Motor neuron (in vitro differentiated cells): ENCODE measurements at regions not wholly inside any gene's neighbourhood (a gene's known extent, or its start where the extent isn't known, plus 50 kb on each side); places are given as distances from the start of the nearest gene placed in this dataset.

Source experiments
- ATAC-seq, 8 experiments: fragments of 200-7000 bp; cut with Tn5 transposase; replicated peaks in 6 of 8; 2 replicates each; pipeline ENCODE4 v1.8.0; 2021; ENCODE audit warnings: mild to moderate bottlenecking in 8 of 8, moderate library complexity in 8 of 8
- H3K27ac ChIP-seq, 2 donors: fragments of 250-450 bp; sonication (Bioruptor Pico); 2 replicates each; pipeline ENCODE4 v1.9.0; 2021; ENCODE audit warnings: antibody characterized with exemption in 2 of 2, mild to moderate bottlenecking in 2 of 2, moderate library complexity in 1 of 2
- H3K4me1 ChIP-seq, 2 donors: fragments of 250-450 bp; sonication (Bioruptor Pico); replicated peaks in 1 of 2; 2 replicates each; pipeline ENCODE4 v1.6.1; 2021; ENCODE audit warnings: antibody characterized with exemption in 2 of 2, mild to moderate bottlenecking in 2 of 2, moderate library complexity in 1 of 2
- H3K4me3 ChIP-seq, 5 donors: fragments of 250-450 bp; sonication (Bioruptor Pico); 2 replicates each; pipeline ENCODE4 v1.9.0; 2021; ENCODE audit warnings: antibody characterized with exemption in 5 of 5, mild to moderate bottlenecking in 5 of 5, moderate library complexity in 4 of 5
- WGBS, 10 experiments: fragments of 450-650 bp; shearing (Covaris generic); methylation state at CpG; one replicate each; pipeline ENCODE4 v1.0.0; 2022; 5-methylcytosine and 5-hydroxymethylcytosine counted together
- in situ Hi-C, 9 experiments: fragments of 400-800 bp; cut with MboI; loops; one replicate each; pipeline ENCODE4 v1.15.0; 2021; ENCODE audit warnings: low sequenced_read_pairs in 9 of 9, low pct_unique_long_range_greater_than_20kb in 2 of 9; ENCODE audit not compliant: unreplicated experiment in 9 of 9

DNA sequence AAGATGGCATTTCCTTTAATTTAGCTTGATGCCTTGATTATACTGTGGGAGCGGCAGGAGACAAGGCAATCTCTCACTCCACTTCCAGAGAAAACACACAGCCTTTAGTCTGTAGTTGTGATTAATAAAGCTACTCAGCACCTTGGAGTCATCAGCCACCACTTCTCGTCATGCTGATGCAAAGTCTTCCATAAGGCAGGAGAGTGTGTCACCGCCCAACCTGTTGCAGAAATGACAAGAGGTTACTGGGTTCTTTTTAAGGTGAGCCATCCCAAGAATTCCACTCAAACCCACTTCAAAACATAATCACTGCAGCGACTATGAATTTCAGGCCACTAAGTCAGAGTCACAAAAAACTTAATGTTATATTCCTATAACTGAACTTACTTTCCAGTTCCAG is 223.9 kb upstream of the TOX3 start:
- no peak overlapping the region for H3K4me3 ChIP-seq
- H3K27ac ChIP-seq, result no peak overlapping the region
- peak in 1 of 8 experiments; percentile 15 for ATAC-seq
- 20 to 100% (median 85%) methylated on average over 1 to 3 of the region's 4 CpGs; no CpG with 5 or more reads in 3 of the 10 experiments for WGBS, 10 experiments
- in situ Hi-C loops, result loop anchor here in 1 of 9 experiments (25.0 kb wide), 1 partner anchor 91 kb away; no protein-coding TSS in a partner anchor
- peaks cover 0 to 6% of the 10 kb centered on the region in 2 donors for H3K4me1 ChIP-seq

DNA sequence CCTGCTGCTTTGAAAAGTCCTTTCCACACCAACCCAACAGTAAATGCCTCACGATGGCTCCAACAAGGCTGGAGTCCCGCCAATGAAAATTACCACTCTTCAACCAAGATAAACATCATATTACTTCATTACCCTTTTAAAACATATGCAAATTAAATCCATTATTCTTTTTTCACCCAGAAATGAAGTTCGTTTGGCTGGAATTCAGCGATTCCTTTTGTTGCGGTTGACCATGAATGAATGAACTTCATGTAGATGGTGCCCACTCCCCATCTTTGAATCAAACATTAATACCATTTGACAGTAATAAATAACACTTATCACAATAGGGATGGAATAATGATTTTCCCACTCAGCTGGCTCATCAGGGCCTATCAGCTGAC is 211.5 kb upstream of the TOX3 start:
- Histone ChIP-seq H3K4me1 (peaks cover 0 to 5% of the 10 kb centered on the region in 2 donors), H3K27ac (no peak overlapping the region), H3K4me3 (no peak overlapping the region)
- peak in 1 of 8 experiments; percentile 15 for ATAC-seq
- 17 to 100% (median 90%) methylated on average over 1 to 5 of the region's 5 CpGs; no CpG with 5 or more reads in 1 of the 10 experiments for WGBS, 10 experiments
- in situ Hi-C loops, result loop anchor here in 1 of 9 experiments (25.0 kb wide), 1 partner anchor 104 kb away; no protein-coding TSS in a partner anchor

DNA sequence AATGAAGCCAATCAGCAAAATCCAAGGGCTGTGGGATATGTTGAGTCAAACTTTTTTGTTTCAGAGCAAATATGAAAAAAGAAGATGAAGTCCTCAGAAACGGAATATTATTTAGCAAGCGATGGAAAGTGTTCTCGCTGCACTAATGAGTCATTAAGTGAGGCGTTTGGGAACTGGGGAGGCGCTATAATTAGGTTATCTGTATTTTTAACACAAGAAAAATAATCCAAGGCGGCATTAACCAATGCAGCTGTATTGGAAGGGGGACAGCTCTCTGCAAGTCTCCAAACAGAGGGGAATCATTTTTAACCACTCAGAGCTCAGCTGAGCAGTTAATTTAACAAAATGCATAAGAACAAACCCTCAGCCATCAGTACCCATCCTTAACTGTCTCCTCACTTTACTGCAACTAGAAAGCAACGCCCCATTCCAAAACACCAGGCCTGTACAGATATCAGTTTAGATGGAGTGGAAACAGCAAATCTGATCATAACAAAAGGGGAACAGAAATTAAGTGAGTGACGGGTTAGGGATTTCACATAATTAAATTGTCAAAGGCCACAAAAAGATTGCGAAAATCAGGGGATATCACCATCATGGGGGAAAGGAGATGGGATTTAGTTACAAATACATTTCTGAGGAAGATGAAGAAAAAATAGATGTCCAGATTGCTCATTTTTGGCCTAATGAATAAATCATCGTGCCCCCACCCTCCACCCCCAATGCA is 211.0 kb upstream of the TOX3 start:
- WGBS, 10 experiments, result 13 to 100% (median 89%) methylated on average over 1 to 10 of the region's 10 CpGs; no CpG with 5 or more reads in 1 of the 10 experiments
- in situ Hi-C loops, result loop anchor here in 1 of 9 experiments (25.0 kb wide), 1 partner anchor 104 kb away; no protein-coding TSS in a partner anchor
- peaks cover 0 to 5% of the 10 kb centered on the region in 2 donors for H3K4me1 ChIP-seq

DNA sequence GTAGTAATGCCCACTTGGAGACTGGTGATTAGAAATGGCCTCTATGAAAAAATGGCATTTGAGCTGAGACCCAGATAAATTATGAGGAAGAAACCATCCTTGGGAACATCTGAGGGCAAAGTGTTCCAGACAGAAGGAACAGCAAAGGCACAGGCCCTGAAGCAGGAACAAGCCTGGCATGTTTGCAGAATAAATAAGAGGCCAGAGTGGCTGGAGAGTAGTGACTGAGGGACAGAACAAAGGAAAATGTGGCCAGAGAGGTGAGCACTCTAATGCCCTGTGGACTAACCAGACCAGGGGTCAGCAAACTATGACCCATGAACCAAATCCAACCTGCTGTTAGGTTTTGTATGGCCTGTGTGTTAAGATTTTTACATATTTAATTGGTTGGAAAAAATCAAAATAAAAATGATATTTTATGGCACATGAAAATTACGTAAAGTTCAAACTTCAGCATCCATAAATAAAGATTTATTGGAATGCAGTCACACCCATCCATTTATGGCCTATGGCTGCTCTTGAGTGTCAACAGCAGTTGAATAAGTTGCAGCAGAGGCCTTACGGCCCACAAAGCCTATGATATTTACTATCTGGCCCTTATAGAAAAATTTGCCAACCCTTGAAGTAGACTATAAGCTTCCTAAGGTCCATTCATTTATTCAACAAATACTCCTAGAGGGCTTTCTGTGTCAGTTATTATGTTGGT is 210.0 kb upstream of the TOX3 start:
- 17 to 100% (median 78%) methylated on average over 1 to 2 of the region's 2 CpGs; no CpG with 5 or more reads in 2 of the 10 experiments for WGBS, 10 experiments
- H3K4me3 ChIP-seq, result no peak overlapping the region
- peaks cover 0 to 6% of the 10 kb centered on the region in 2 donors for H3K4me1 ChIP-seq
- in situ Hi-C loops, result loop anchor here in 1 of 9 experiments (25.0 kb wide), 1 partner anchor 105 kb away; no protein-coding TSS in a partner anchor
- ATAC-seq, result no peak
- no peak overlapping the region for H3K27ac ChIP-seq

More for the DNA sequence above, 211.0 kb upstream of the TOX3 start:
- no peak overlapping the region for H3K27ac ChIP-seq
- no peak for ATAC-seq
- H3K4me3 ChIP-seq, result no peak overlapping the region

DNA sequence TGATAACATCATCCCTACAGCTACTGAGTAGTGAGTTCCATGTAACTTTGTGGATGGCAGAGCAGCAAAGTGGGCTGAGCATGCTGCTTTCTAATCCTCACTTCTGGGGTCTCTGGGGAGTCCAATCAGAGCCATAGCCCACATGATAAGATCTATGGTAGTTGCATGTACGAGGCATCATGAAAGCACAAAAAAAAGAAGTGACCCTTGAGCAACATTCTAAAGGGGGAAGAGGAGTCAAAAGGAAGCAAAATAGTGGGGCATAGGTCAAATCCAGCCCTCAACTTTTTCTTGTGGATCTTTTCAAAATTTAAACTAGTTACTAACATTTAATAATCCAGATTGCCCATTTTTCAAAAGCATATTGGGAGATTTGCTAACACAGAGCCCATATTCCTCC is 208.5 kb upstream of the TOX3 start:
- WGBS, 10 experiments, result 0 to 100% (median 67%) methylated on average over 1 of the region's 1 CpG; no CpG with 5 or more reads in 4 of the 10 experiments
- no peak for ATAC-seq
- Histone ChIP-seq H3K4me1 (peaks cover 3 to 14% of the 10 kb centered on the region in 2 donors), H3K27ac (no peak overlapping the region), H3K4me3 (no peak overlapping the region)
- in situ Hi-C loops, result loop anchor here in 1 of 9 experiments (25.0 kb wide), 1 partner anchor 107 kb away; no protein-coding TSS in a partner anchor

DNA sequence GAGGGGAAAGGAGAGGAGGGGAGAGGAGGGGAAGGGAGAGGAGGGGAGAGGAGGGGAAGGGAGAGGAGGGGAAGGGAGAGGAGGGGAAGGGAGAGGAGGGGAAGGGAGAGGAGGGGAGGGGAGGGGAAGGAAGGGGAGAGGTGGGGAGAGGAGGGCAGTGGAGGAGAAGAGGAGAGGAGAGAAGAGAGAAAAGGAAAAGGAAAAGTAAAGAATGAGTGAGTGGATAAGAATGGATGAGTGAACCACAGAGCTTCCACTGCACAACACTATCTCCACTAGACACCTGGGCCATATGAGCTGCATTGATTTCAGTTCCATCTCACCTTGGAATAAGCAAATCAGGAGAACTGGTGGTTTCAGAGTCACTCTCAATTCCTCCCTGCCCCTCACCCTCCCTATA is 204.1 kb upstream of the TOX3 start:
- H3K4me1 ChIP-seq, result peaks cover 11 to 12% of the 10 kb centered on the region in 2 donors
- no peak overlapping the region for H3K4me3 ChIP-seq
- H3K27ac ChIP-seq, result no peak overlapping the region
- no peak for ATAC-seq
- in situ Hi-C loops, result loop anchor here in 1 of 9 experiments (25.0 kb wide), 1 partner anchor 111 kb away; no protein-coding TSS in a partner anchor

DNA sequence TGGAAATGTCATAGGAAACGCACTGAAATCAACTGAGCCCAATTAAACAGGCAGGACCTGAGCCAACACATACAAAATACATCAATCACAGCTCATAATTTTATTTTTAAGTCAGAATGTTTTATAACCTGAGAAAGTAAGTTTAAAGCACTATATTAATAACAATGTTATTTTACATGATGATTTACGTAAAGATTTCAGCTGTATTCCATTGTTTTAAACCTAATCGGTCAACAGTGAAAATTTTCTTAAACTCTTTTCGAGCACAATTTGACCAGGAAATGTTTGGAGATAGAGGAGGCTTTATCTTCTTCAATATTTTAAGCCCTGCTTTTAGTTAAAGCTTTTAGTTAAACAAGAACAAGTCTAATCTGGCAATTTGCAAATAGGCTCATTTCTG is 201.8 kb upstream of the TOX3 start:
- 26 to 100% (median 93%) methylated on average over 1 to 4 of the region's 4 CpGs for WGBS, 10 experiments
- H3K27ac ChIP-seq, result no peak overlapping the region
- peaks cover 11 to 12% of the 10 kb centered on the region in 2 donors for H3K4me1 ChIP-seq
- ATAC-seq, result no peak
- no peak overlapping the region for H3K4me3 ChIP-seq
- in situ Hi-C loops, result no loop called here

DNA sequence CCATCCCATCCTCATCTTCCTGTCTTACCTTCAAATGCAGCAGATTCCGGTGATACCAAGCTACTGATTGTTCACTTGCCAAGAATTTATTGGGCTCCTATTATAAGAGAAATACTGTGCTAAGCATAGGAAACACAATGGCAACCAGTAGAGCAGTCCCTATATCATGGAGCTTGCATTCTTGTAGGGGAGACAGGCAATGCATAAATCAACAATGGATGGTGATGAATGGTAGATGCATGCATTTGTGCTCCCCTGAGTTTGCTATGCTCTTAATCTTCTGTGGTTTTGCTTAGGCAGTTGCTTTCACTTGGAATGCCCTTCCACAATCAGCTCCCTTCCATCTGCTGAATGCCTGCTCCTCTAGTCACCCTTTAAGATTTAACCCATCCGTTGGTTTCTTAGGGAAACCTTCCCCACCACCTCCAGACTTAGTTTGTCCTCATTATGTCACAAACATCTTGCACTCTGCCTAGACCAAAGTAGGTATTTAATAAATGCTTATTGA is 200.2 kb upstream of the TOX3 start:
- ATAC-seq, result peak in 4 of 8 experiments; percentile 24 to 67 (median 56)
- WGBS, 10 experiments, result 0 to 100% (median 63%) methylated on average over 1 to 2 of the region's 2 CpGs; no CpG with 5 or more reads in 1 of the 10 experiments
- peaks cover 12 to 15% of the 10 kb centered on the region in 2 donors for H3K4me1 ChIP-seq
- no peak overlapping the region for H3K27ac ChIP-seq
- H3K4me3 ChIP-seq, result no peak overlapping the region
- in situ Hi-C loops, result no loop called here

DNA sequence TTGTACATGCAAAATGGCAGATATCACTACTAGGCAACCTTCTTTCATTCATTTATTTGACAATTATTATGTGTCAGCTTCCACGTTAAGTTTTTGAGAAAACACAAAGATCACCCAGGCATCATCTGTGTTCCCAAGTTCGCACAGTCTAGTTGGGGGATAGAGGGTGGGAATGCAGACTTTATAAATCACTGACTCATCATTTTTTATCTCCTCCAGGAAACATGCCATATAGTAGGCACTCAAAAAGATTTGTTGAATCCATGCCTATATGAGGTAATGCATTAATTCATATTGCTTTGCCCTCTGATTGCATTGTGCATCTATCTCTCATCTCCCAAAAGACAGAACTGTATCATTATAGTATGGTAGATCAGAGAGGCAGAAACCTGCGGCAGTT is 196.8 kb upstream of the TOX3 start:
- Histone ChIP-seq H3K4me3 (no peak overlapping the region), H3K27ac (no peak overlapping the region), H3K4me1 (peaks cover 18 to 23% of the 10 kb centered on the region in 2 donors)
- peak in 3 of 8 experiments; percentile 22 to 70 (median 55) for ATAC-seq
- in situ Hi-C loops, result no loop called here
- WGBS, 10 experiments, result 0 to 96% (median 80%) methylated on average over 1 to 3 of the region's 3 CpGs; no CpG with 5 or more reads in 1 of the 10 experiments

DNA sequence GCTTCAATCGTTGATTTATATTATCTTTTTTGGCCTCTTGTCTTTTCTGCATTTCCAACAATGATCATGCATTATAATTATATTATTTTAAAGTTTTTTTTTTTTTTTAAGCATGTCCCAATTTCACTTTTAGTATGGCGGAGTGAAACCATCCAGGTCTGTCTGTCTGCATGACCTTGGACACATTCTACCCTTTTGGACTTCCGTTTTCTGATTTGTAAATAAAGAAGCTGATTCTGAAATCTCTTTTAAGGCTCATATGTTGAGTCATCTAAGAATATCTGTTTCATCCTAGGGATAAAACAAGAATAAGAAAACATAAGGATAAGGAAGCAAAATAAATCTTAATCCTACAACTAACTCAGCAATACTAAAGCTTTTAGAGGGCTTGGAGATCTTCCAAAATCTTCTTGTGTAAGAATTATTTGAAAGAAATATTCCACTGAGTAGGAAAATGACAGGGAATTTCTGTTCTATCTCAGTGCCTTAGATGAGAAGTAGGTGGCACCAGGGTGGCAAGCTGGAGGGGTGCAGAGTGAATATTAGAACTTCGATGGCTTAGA is 195.7 kb upstream of the TOX3 start:
- H3K4me1 ChIP-seq, result peaks cover 18 to 23% of the 10 kb centered on the region in 2 donors
- no peak for ATAC-seq
- H3K4me3 ChIP-seq, result no peak overlapping the region
- 0 to 100% (median 94%) methylated on average over 2 to 4 of the region's 4 CpGs for WGBS, 10 experiments
- no peak overlapping the region for H3K27ac ChIP-seq
- in situ Hi-C loops, result no loop called here

DNA sequence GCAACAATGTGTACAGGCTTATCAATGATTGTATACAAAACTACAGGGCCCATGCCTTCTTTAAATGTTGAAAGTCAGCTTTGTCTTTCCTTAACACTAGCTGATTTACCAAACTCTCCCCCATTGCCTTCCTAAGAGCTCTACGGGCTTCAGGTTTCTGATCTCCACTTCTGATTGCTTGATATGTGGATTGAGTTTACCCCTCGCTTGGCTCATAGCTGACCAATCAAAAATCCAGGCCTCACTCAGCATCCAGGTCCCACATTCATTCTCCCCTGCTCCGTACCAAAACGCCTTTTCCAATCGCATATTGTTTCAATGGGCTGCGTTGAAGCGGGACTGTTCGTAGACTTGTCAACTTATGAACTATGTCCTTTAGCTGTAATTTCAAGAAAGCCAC is 195.1 kb upstream of the TOX3 start:
- peaks cover 13 to 20% of the 10 kb centered on the region in 2 donors for H3K4me1 ChIP-seq
- WGBS, 10 experiments, result 16 to 96% (median 80%) methylated on average over 1 to 8 of the region's 8 CpGs; no CpG with 5 or more reads in 3 of the 10 experiments
- in situ Hi-C loops, result no loop called here
- no peak overlapping the region for H3K27ac ChIP-seq
- no peak overlapping the region for H3K4me3 ChIP-seq
- ATAC-seq, result no peak

DNA sequence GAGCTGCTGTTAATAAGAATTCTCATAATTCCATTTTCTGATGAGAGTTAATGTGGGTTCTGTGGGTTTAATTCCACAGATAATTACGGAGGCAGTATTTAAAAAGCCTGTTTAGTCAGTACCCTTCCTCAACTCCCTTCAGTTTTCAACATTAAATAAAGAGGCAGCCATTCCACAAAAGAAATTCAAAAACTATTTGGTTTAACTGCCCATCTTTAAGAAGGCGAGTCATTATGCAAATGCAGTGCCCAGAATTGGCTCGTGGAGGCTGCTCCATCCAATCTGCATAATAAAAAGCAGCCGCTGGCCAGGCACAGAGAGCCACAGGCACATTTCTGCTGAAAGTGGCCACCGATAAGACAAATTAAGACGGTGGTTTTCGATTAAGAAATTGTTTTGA is 194.4 kb upstream of the TOX3 start:
- peak; percentile 23 to 82 (median 74) for ATAC-seq

More for the DNA sequence above, 194.4 kb upstream of the TOX3 start:
- Histone ChIP-seq H3K4me3 (no peak overlapping the region), H3K27ac (no peak overlapping the region), H3K4me1 (peaks cover 10 to 20% of the 10 kb centered on the region in 2 donors)
- 0 to 18% (median 7%) methylated on average over 2 to 7 of the region's 7 CpGs; no CpG with 5 or more reads in 1 of the 10 experiments for WGBS, 10 experiments
- in situ Hi-C loops, result no loop called here
